ENCODE measurements at regions not wholly inside any gene's neighbourhood (a gene's known extent, or its start where the extent isn't known, plus 50 kb on each side); places are given as distances from the start of the nearest gene placed in this dataset.

GRCh38 chr3:180320631-180321030, 281.3 kb upstream of the TTC14 start:
- ChIA-PET CTCF (no interaction called here), POLR2A (no interaction called here)
- WGBS (ENCODE audit: missing lambda C conversion rate), result 10% methylated on average over 4 of the region's 4 CpGs
- no peak overlapping the region for H3K27ac ChIP-seq
- ATAC-seq (no peak), DNase-seq (ENCODE audit: low read depth in 1 of 2, low spot score in 1 of 2) (no peak), FAIRE-seq (no peak)
- H3K9me3 ChIP-seq, result no peaks in the 10 kb centered on the region
- no peaks in the 10 kb centered on the region for H3K4me1 ChIP-seq
- no peak overlapping the region for H3K4me3 ChIP-seq
- no peak for TF ChIP-seq CBX2 (IDR thresholded peaks at IDR 0.05; ENCODE audit: borderline replicate concordance, low read depth)
- TF ChIP-seq TFCP2L1 (CRISPR knock-in tag; IDR thresholded peaks at IDR 0.05), result no peak
- no peak for TF ChIP-seq HEYL (CRISPR knock-in tag; IDR thresholded peaks at IDR 0.05)
- TF ChIP-seq GATA3 (IDR thresholded peaks at IDR 0.05; ENCODE audit: borderline replicate concordance), result no peak
- TF ChIP-seq, protein P1, sequence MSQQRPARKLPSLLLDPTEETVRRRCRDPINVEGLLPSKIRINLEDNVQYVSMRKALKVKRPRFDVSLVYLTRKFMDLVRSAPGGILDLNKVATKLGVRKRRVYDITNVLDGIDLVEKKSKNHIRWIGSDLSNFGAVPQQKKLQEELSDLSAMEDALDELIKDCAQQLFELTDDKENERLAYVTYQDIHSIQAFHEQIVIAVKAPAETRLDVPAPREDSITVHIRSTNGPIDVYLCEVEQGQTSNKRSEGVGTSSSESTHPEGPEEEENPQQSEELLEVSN (IDR thresholded peaks at IDR 0.05; ENCODE audit: borderline replicate concordance, low read depth), result no peak
- TF ChIP-seq RCOR1 (IDR thresholded peaks at IDR 0.05; ENCODE audit: low read depth, low read length), result no peak
- no peak for TF ChIP-seq JUN (IDR thresholded peaks at IDR 0.05)
- no peak for TF ChIP-seq NFE2L2 (conservative IDR thresholded peaks at IDR 0.05; ENCODE audit: low read length)
- no peak for TF ChIP-seq ZNF302 (CRISPR knock-in tag; IDR thresholded peaks at IDR 0.05)
- TF ChIP-seq EHF (CRISPR knock-in tag; IDR thresholded peaks at IDR 0.05), result no peak
- no peak for TF ChIP-seq CEBPB (IDR thresholded peaks at IDR 0.05)
- TF ChIP-seq ELK1 (IDR thresholded peaks at IDR 0.05; ENCODE audit: low read depth, low read length), result no peak
- TF ChIP-seq SREBF2 (IDR thresholded peaks at IDR 0.05), result no peak
- no peak for TF ChIP-seq ZFP36 (IDR thresholded peaks at IDR 0.05; ENCODE audit: borderline replicate concordance, partially characterized antibody)
- no peak for TF ChIP-seq MAFK (IDR thresholded peaks at IDR 0.05; ENCODE audit: partially characterized antibody)
- TF ChIP-seq, protein P2, sequence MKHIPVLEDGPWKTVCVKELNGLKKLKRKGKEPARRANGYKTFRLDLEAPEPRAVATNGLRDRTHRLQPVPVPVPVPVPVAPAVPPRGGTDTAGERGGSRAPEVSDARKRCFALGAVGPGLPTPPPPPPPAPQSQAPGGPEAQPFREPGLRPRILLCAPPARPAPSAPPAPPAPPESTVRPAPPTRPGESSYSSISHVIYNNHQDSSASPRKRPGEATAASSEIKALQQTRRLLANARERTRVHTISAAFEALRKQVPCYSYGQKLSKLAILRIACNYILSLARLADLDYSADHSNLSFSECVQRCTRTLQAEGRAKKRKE (CRISPR knock-in tag; IDR thresholded peaks at IDR 0.05; ENCODE audit: low read depth), result no peak
- H3K4me2 ChIP-seq, result no peak overlapping the region

DNA sequence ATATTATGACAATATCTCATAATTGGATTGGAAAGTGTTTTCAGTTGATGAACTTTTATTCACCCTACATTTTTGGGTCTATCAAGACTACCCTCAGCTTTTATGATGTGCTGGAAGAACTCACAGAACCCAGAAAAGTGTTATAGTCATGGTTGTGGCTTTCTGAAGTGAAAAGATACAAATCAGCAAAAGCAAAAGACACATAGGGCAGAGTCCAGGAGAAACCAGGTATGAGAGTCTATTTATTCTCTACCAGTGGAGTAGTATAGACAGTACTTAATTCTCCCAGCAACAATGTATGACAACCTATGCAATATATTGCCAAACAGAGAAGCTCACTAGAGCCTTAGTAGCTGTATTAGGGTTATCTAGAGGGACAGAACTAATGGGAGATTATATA, 280.4 kb upstream of the TTC14 start:
- DNase-seq (ENCODE audit: low read depth in 1 of 2, low spot score in 1 of 2) (no peak), ATAC-seq (no peak), FAIRE-seq (no peak)
- H3K4me2 ChIP-seq, result no peak overlapping the region
- ChIA-PET CTCF (no interaction called here), POLR2A (no interaction called here)
- TF ChIP-seq TFCP2L1 (CRISPR knock-in tag; IDR thresholded peaks at IDR 0.05) (no peak), HDAC2 (IDR thresholded peaks at IDR 0.05) (no peak), FOSB (CRISPR knock-in tag; IDR thresholded peaks at IDR 0.05) (no peak), KDM5A (IDR thresholded peaks at IDR 0.05) (no peak), CHD4 (IDR thresholded peaks at IDR 0.05; ENCODE audit: borderline replicate concordance) (no peak), HMGXB4 (CRISPR knock-in tag; IDR thresholded peaks at IDR 0.05; ENCODE audit: borderline replicate concordance) (no peak), HES2 (IDR thresholded peaks at IDR 0.05) (no peak), REST (IDR thresholded peaks at IDR 0.05) (no peak)
- H3K9me3 ChIP-seq, result no peaks in the 10 kb centered on the region
- no peak overlapping the region for H3K4me3 ChIP-seq
- H3K4me1 ChIP-seq, result no peaks in the 10 kb centered on the region
- no peak overlapping the region for H3K27ac ChIP-seq
